ENCODE measurements at regions not wholly inside any gene's neighbourhood (a gene's known extent, or its start where the extent isn't known, plus 50 kb on each side); places are given as distances from the start of the nearest gene placed in this dataset.
"Not testable (repeated sequence)": the region's sequence is repeated elsewhere in the genome, so short reads cannot be mapped to it uniquely, and the experiment has no call there.

GRCh38 chr7:119555788-119556187 lies 717.2 kb upstream of the KCND2 start:
- Histone ChIP-seq H3K4me3 (no peak overlapping the region), H3K9me3 (replicated peaks) (no peaks in the 10 kb centered on the region; the same call in 1 of the 2 replicates), H3K4me1 (replicated peaks) (no peaks in the 10 kb centered on the region), H3K27me3 (replicated peaks) (no peaks in the 10 kb centered on the region), H3K27ac (no peak overlapping the region), H3K36me3 (no peaks in the 10 kb centered on the region)
- DNase-seq (ENCODE audit: low read depth in 1 of 2, low spot score in 2 of 2), result no peak

DNA sequence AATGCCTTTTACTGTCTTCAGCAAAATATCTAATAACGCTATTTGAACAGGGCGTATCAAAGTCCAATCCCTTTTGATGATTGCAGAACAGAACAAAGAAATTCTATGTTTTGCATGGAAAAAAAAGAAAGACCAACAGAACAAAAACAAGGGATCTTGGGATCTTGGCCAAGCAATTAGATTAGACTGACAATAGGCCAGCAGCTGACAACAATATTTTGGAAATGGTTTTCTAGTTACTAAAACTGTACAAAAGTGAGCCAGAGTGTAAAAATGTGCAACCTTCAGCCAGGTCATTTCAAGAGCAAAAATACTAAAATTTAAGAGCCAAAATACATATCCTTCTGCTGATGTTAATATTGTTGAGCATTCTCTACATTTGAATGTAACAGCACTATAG lies 716.5 kb upstream of the KCND2 start:
- no peak overlapping the region for H3K27ac ChIP-seq
- H3K9me3 ChIP-seq (replicated peaks), result no peaks in the 10 kb centered on the region; the same call in 1 of the 2 replicates
- no peak overlapping the region for H3K4me3 ChIP-seq
- no peaks in the 10 kb centered on the region for H3K4me1 ChIP-seq (replicated peaks)
- no peaks in the 10 kb centered on the region for H3K36me3 ChIP-seq
- DNase-seq (ENCODE audit: low read depth in 1 of 2, low spot score in 2 of 2), result no peak
- H3K27me3 ChIP-seq (replicated peaks), result no peaks in the 10 kb centered on the region

DNA sequence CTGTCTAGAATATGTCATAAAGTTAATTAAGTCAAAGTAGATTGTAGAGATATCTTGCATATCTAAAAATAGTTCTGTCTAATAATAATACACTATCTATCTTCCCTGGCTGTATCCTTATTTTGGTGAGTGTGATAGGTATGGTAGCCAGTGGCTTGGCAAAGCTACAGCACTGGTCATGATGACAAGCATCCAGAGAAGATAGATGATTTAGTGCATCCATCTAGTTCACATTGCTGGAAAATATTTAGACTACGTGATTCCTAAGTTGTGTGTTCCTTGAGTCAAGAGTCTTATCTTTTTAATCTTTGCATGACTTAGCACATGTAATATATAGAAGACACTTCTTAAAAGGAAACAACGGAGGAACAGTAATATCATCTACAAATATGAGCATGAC lies 711.2 kb upstream of the KCND2 start:
- no peaks in the 10 kb centered on the region for H3K4me1 ChIP-seq (replicated peaks)
- no peak overlapping the region for H3K4me3 ChIP-seq
- H3K9me3 ChIP-seq (replicated peaks), result no peaks in the 10 kb centered on the region
- H3K27me3 ChIP-seq (replicated peaks), result no peaks in the 10 kb centered on the region
- DNase-seq (ENCODE audit: low read depth in 1 of 2, low spot score in 2 of 2), result no peak
- no peaks in the 10 kb centered on the region for H3K36me3 ChIP-seq
- no peak overlapping the region for H3K27ac ChIP-seq

DNA sequence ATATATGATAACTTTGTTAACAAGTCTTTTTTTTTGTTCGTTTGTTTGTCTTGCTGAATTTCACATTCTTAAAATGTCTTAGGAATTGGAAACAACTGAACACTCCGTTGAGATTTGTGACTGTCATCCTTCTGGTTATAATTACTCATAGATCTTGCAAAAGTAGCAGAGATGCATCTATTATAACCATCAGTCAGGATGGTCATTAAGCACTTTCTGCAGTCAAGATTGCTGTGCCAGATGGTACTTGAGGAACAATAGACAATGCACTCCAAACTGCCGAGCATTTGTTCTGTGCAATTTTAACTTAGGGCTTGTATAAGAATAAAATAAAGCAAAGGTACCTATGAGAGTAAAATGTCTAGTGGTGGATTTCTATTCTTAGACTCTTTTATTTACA lies 710.1 kb upstream of the KCND2 start:
- Histone ChIP-seq H3K27me3 (replicated peaks) (no peaks in the 10 kb centered on the region), H3K9me3 (replicated peaks) (no peaks in the 10 kb centered on the region), H3K27ac (no peak overlapping the region), H3K4me1 (replicated peaks) (no peaks in the 10 kb centered on the region), H3K36me3 (no peaks in the 10 kb centered on the region), H3K4me3 (no peak overlapping the region)
- no peak for DNase-seq (ENCODE audit: low read depth in 1 of 2, low spot score in 2 of 2)

DNA sequence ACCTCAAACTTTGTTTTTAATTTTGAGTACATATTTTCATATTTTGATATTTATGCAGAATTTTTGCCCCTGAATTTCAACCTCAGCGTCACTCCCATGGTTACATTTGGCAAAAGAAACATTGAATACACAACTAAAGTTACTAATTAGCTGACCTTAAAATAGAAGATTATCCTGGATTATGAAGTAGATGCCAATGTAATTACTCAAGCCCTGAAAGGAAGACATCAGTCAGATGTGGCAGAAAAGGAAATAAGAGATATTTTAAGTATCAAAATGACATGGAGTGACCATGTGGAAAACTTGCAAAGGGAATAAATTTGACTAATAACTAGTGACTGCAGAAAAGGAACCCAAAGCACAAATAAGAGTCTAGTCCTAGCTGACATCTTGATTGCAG lies 701.3 kb upstream of the KCND2 start:
- Histone ChIP-seq H3K36me3 (no peaks in the 10 kb centered on the region), H3K9me3 (replicated peaks) (no peaks in the 10 kb centered on the region), H3K4me3 (no peak overlapping the region), H3K4me1 (replicated peaks) (no peaks in the 10 kb centered on the region), H3K27ac (no peak overlapping the region), H3K27me3 (replicated peaks) (no peaks in the 10 kb centered on the region)
- no peak for DNase-seq (ENCODE audit: low read depth in 1 of 2, low spot score in 2 of 2)

GRCh38 chr7:119572132-119572531 lies 700.8 kb upstream of the KCND2 start:
- no peak overlapping the region for H3K27ac ChIP-seq
- H3K4me3 ChIP-seq, result no peak overlapping the region
- no peaks in the 10 kb centered on the region for H3K36me3 ChIP-seq
- DNase-seq (ENCODE audit: low read depth in 1 of 2, low spot score in 2 of 2), result no peak
- no peaks in the 10 kb centered on the region for H3K4me1 ChIP-seq (replicated peaks)
- no peaks in the 10 kb centered on the region for H3K9me3 ChIP-seq (replicated peaks)
- no peaks in the 10 kb centered on the region for H3K27me3 ChIP-seq (replicated peaks)

DNA sequence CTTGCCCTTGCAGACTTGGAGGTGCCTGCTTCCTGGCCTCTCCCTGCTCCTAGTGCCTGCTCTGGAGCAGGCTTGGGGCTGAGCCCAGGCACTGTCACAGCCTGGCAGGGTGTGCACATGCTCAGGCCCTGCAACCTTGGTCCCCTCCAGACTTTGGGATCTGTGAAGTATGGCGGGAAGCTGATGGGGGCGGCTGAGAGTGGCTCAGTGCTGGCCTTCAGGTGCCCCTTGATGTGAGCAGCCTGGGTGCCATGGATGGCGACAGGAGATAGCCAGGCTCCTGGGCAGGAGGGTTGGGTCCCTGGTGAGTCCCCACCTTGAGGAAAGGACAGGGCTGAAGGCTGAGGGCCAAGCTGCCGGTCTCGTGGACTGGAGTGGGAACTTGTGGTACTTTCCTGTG lies 700.4 kb upstream of the KCND2 start:
- Histone ChIP-seq H3K4me1 (replicated peaks) (no peaks in the 10 kb centered on the region), H3K27ac (no peak overlapping the region), H3K36me3 (no peaks in the 10 kb centered on the region), H3K27me3 (replicated peaks) (no peaks in the 10 kb centered on the region), H3K4me3 (no peak overlapping the region), H3K9me3 (replicated peaks) (no peaks in the 10 kb centered on the region)
- DNase-seq (ENCODE audit: low read depth in 1 of 2, low spot score in 2 of 2), result no peak

DNA sequence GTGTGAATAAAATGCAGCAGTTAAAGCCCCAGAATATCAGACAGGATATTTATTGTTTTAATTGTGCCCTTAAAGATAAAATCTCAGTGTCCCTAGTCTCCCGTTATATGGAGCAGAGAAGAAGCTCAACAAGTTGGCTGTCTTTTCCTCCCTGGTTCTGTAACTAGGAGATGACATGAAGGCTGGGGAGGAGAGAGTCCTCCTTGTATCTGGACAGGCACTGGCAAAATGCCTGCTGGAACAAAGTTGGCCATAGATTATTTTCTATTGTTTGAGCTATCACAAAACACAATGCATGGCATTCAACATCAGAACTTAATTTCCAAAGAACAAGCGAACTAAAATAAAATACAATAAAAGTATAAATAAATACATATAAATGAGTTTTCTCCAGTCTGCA lies 694.9 kb upstream of the KCND2 start:
- DNase-seq (ENCODE audit: low read depth in 1 of 2, low spot score in 2 of 2), result no peak
- no peak overlapping the region for H3K4me3 ChIP-seq
- H3K9me3 ChIP-seq (replicated peaks), result no peaks in the 10 kb centered on the region
- H3K4me1 ChIP-seq (replicated peaks), result no peaks in the 10 kb centered on the region
- no peaks in the 10 kb centered on the region for H3K27me3 ChIP-seq (replicated peaks)
- H3K36me3 ChIP-seq, result no peaks in the 10 kb centered on the region
- no peak overlapping the region for H3K27ac ChIP-seq

DNA sequence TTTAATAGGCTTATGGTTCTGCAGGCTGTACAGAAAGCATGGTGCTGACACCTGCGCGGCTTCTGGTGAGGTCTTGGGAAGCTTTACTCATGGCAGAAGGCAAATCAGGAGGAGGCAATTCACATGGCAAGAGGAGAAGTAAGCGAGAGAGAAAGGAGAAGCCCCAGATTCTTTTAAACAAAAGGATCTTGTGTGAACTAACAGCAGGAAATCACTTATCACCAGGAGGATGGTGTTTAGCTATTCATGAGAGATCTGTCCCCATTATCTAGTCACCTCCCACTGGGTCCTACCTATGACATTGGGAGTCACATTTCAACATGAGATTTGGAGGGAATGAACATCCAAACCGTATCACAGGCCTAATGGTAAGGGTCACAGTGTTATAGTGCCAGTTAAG lies 678.0 kb upstream of the KCND2 start:
- Histone ChIP-seq H3K4me3 (no peak overlapping the region), H3K9me3 (replicated peaks) (no peaks in the 10 kb centered on the region), H3K27me3 (replicated peaks) (no peaks in the 10 kb centered on the region), H3K4me1 (replicated peaks) (no peaks in the 10 kb centered on the region), H3K27ac (no peak overlapping the region), H3K36me3 (no peaks in the 10 kb centered on the region; the same call in 1 of the 2 replicates)
- no peak for DNase-seq (ENCODE audit: low read depth in 1 of 2, low spot score in 2 of 2)

DNA sequence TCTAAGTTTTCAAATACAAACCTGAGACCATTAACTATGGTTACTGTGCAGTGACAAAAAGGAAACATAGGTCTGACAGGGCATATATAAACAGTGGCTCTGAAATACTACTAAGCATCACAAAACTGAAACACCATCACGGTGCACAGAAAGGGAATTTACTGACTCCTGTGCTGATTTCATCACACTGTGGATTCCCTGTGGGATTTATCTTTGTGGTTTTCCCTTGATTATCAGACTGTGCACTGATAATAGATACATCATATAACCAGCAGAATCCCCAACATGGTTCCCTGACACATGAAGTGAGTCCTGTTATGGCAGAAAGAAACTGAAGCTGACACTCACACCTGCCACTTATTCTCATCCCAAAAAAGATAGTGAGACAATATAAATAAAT lies 676.3 kb upstream of the KCND2 start:
- no peak for DNase-seq (ENCODE audit: low read depth in 1 of 2, low spot score in 2 of 2)
- H3K9me3 ChIP-seq (replicated peaks), result no peaks in the 10 kb centered on the region
- H3K4me3 ChIP-seq, result no peak overlapping the region
- no peaks in the 10 kb centered on the region; the same call in 1 of the 2 replicates for H3K36me3 ChIP-seq
- no peaks in the 10 kb centered on the region for H3K4me1 ChIP-seq (replicated peaks)
- no peak overlapping the region for H3K27ac ChIP-seq
- no peaks in the 10 kb centered on the region for H3K27me3 ChIP-seq (replicated peaks)

GRCh38 chr7:119606297-119606696 lies 666.7 kb upstream of the KCND2 start:
- no peak overlapping the region for H3K4me3 ChIP-seq
- H3K27ac ChIP-seq, result no peak overlapping the region
- H3K9me3 ChIP-seq (replicated peaks), result no peaks in the 10 kb centered on the region; the same call in 1 of the 2 replicates
- DNase-seq (ENCODE audit: low read depth in 1 of 2, low spot score in 2 of 2), result no peak
- no peaks in the 10 kb centered on the region for H3K27me3 ChIP-seq (replicated peaks)
- H3K4me1 ChIP-seq (replicated peaks), result no peaks in the 10 kb centered on the region
- no peaks in the 10 kb centered on the region for H3K36me3 ChIP-seq

GRCh38 chr7:119620769-119621168 lies 652.2 kb upstream of the KCND2 start:
- H3K9me3 ChIP-seq (replicated peaks), result no peaks in the 10 kb centered on the region
- H3K27me3 ChIP-seq (replicated peaks), result no peaks in the 10 kb centered on the region
- no peak overlapping the region for H3K4me3 ChIP-seq
- H3K4me1 ChIP-seq (replicated peaks), result no peaks in the 10 kb centered on the region
- no peak for DNase-seq (ENCODE audit: low read depth in 1 of 2, low spot score in 2 of 2)
- no peak overlapping the region for H3K27ac ChIP-seq
- H3K36me3 ChIP-seq, result no peaks in the 10 kb centered on the region

DNA sequence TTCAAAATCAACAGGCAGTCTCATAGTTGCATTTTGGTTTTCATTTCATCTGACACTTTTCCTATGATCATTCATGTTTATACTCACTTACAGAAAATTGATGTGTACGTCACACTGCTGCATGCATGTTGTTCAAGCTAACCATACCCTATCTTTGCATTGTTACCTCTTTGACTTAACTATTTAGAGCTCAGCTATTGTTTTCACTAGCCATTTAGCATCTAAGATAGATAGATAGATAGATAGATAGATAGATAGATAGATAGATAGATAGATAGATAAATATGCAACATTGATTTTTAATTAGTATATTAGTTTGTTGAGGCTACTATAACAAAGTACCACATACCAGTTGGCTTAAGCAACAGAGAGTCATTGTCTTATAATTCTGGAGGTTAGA lies 649.5 kb upstream of the KCND2 start:
- no peak for DNase-seq (ENCODE audit: low read depth in 1 of 2, low spot score in 2 of 2)
- Histone ChIP-seq H3K4me1 (replicated peaks) (no peaks in the 10 kb centered on the region), H3K9me3 (replicated peaks) (no peaks in the 10 kb centered on the region), H3K4me3 (no peak overlapping the region), H3K36me3 (no peaks in the 10 kb centered on the region), H3K27me3 (replicated peaks) (no peaks in the 10 kb centered on the region), H3K27ac (no peak overlapping the region)

GRCh38 chr7:119630406-119630969 lies 642.5 kb upstream of the KCND2 start:
- no peaks in the 10 kb centered on the region for H3K9me3 ChIP-seq (replicated peaks)

GRCh38 chr7:119633812-119634211 lies 639.2 kb upstream of the KCND2 start:
- H3K4me1 ChIP-seq (replicated peaks); H3K27me3 ChIP-seq (replicated peaks); H3K27ac ChIP-seq; DNase-seq (ENCODE audit: low read depth in 1 of 2, low spot score in 2 of 2); H3K36me3 ChIP-seq; H3K9me3 ChIP-seq (replicated peaks); H3K4me3 ChIP-seq: not testable (repeated sequence)

More at GRCh38 chr7:119630406-119630969, 642.5 kb upstream of the KCND2 start:
- no peaks in the 10 kb centered on the region for H3K4me1 ChIP-seq (replicated peaks)
- H3K36me3 ChIP-seq, result no peaks in the 10 kb centered on the region
- DNase-seq (ENCODE audit: low read depth in 1 of 2, low spot score in 2 of 2), result no peak
- H3K4me3 ChIP-seq, result no peak overlapping the region
- H3K27ac ChIP-seq, result no peak overlapping the region
- no peaks in the 10 kb centered on the region for H3K27me3 ChIP-seq (replicated peaks)
